HTR-8/SVneo (cell line): ENCODE measurements at regions not wholly inside any gene's neighbourhood (a gene's known extent, or its start where the extent isn't known, plus 50 kb on each side); places are given as distances from the start of the nearest gene placed in this dataset.
"Not testable (repeated sequence)": the region's sequence is repeated elsewhere in the genome, so short reads cannot be mapped to it uniquely, and the experiment has no call there.

ENCODE experiments used
- DNase-seq: peaks from one replicate; pipeline ENCODE4 v3.0.0; 2011; ENCODE audit warnings: low spot score, mixed read lengths; ENCODE audit not compliant: insufficient read length
- FAIRE-seq: peaks from 2 replicates; lab custom pipeline; 2011; peaks lifted over from hg19 to GRCh38; lab: Jason Lieb, UNC

- FAIRE-seq (no peak), DNase-seq (no peak)
Observed at GRCh38 chr4:155592179-155592937, 74.3 kb upstream of the GUCY1A1 start.

DNA sequence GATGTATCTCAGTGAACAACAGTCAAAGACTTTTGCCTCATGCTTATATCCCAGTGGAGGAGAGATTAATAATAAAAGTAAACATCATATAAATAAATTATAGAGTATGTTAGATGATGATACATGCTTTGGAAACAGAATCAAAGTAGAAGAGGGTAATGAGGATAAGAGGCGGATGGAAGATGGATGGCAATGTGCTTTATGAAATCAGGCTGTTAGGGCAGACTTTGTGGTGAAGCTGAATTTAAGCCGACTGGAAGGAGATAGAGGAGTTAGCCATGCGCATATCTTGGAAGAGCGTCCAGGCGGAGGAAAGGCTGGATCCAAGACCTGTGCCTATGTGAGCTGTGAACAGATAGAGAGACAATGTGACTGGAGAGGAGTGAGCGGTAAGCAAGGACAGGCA, 74.9 kb upstream of the GUCY1A1 start:
- FAIRE-seq: no peak
- no peak for DNase-seq

- DNase-seq: no peak
- no peak for FAIRE-seq
Observed at GRCh38 chr4:155590796-155591585, 75.7 kb upstream of the GUCY1A1 start.

GRCh38 chr4:155588437-155588836, 78.2 kb upstream of the GUCY1A1 start:
- DNase-seq (no peak), FAIRE-seq (no peak)

GRCh38 chr4:155587766-155588165, 78.9 kb upstream of the GUCY1A1 start:
- no peak for FAIRE-seq
- DNase-seq: no peak

DNA sequence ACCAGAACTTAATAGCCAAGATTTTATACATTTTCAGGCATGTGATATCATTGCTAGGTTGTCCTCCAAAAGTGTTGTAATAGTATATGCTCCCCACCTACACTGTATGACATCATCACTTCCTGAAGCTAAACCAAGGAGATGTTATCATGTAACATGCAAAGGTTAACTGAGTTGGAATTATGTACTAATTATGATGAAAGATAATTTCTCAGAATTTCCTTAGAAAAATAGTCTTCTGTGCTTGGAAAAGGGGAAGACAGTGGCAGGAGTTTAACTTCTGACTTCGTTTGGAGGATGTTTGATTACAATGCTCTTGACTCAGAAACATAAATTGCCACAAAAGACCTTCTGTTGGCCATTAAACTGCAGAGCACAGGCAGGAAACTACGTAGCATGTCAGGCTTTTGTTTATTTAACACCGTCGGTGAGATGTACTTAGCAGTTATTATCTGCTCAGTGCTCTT, 83.6 kb upstream of the GUCY1A1 start:
- no peak for FAIRE-seq
- no peak for DNase-seq

DNA sequence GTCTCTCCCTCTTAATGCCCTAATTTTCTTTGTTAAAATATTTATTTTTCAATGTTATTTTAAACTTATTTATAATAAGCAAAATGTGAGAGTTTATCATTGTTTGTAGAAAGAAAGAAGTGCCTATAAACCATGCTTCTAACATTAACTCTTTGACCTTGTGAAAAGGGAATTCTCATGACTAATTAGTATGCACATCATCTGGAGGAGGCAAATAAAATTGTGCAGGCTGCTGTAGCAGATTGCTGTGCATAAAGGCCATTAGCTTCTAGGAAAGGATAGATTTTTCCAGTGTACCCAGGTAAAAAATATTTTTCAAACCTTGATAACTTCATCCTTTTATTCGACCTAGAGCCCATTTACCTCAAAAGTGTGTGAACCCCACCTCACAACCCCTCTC, 84.6 kb upstream of the GUCY1A1 start:
- DNase-seq: no peak
- FAIRE-seq: no peak

DNA sequence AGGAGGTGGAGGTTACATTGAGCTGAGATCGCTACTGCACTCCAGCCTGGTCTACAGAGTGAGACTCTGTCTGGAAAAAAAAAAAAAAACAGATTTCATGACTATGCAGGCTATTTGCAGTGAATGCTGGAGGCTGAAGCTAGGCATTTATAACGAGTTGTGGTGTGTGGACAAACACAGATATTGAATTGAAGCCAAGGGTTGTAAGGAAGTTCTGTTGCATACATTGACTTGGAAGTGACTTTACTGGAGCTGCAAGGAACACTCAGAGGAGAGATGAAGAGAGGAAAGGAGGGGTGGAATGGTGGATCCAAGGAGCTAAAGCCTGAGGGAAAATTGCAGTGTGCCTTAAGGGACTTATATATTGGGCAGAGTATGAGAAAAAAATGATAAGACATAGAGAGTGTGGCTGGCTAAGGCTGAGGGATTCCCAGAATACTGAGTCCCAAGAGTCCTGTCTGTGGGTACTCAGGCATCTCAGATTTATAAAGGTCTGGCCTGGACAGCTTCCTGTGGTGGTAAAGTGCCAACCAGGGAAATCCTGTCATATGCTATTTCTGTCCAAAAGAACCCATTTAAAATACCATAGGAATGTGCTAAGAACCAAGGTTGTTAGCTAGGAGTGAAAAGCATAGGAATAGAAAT, 87.8 kb upstream of the GUCY1A1 start:
- FAIRE-seq: no peak

GRCh38 chr4:155578219-155578618, 88.4 kb upstream of the GUCY1A1 start:
- DNase-seq (no peak), FAIRE-seq (no peak)

More for the DNA sequence above, 87.8 kb upstream of the GUCY1A1 start:
- DNase-seq: no peak

- not testable (repeated sequence) for DNase-seq, FAIRE-seq
Observed at GRCh38 chr4:155574329-155574728, 92.3 kb upstream of the GUCY1A1 start.

DNA sequence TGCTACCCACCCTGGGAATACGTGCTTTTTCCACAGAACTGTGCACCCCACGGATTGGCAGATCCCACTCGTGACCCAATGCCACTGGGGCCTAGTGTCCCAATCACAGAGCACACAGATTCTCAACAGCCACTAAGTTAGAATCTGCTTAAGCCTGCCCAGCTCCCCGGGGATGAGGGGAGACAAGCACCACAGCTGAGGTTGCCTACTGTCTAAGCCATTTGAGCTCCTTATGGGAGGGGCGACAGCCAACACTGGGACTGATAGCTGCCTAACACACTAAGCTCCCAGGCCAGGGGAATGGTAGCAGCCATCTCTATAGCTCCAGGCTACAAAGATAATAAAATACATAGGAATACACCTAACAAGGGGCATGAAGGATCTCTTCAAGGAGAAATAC, 93.5 kb upstream of the GUCY1A1 start:
- FAIRE-seq (no peak), DNase-seq (no peak)

DNA sequence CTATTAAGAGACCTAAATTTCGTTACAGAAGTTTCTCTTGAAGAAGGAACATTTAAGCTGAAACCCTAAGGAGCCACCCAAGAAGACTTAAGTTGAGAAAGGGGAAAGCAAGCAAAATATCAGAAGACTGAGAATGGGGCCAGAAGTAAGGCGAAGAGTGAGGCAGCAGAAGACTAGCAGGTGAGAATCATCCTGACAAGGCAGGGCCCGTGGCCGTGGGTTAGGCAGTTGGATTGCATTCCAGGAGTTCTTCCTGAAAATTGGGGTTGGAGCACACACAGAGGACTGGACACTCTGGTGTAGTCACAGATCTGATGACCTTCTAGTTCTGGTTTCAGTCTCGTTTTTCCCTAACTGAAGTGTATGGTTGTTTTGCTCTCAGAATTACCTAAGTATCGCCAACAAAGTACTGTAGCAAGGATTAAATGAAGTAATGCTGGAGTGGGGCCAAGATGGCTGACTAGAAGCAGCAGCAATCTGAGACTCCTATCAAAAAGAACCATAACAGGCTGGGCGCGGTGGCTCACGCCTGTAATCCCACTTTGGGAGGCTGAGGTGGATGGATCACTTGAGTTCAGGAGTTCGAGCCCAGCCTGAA, 94.4 kb upstream of the GUCY1A1 start:
- no peak for FAIRE-seq
- no peak for DNase-seq

- FAIRE-seq (no peak), DNase-seq (no peak)
Observed at GRCh38 chr4:155571184-155571944, 95.3 kb upstream of the GUCY1A1 start.

GRCh38 chr4:155570661-155571060, 96.0 kb upstream of the GUCY1A1 start:
- FAIRE-seq (no peak), DNase-seq (no peak)

DNA sequence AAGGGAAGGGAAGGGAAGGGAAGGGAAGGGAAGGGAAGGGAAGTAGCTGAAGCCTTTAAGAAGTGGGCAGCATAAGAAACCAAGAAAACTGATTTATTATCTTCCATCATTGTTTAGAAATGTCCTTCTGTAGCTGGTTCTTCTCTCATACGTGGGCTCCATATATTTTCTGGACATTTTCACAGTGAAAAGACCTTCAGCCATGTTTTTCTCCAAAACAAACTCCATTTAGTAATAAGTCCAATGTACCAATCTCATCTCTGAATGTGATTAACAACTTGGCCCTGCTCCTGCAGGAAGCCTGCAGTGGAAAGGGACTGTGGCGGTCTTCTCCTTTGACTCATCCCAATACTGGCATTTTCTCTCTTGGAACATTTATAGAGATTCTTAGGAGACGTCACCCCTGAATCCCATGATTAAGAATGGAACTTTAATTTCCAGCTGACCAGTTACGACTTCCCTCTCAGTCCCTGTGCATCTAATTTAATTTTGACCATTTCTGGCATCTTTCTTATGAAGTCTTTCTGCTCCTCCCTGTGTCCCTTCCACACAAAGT, 96.6 kb upstream of the GUCY1A1 start:
- FAIRE-seq (no peak), DNase-seq (no peak)

GRCh38 chr4:155569471-155569870, 97.2 kb upstream of the GUCY1A1 start:
- DNase-seq: no peak
- FAIRE-seq: no peak

- FAIRE-seq: no peak
Observed at GRCh38 chr4:155568641-155569220, 97.9 kb upstream of the GUCY1A1 start.

DNA sequence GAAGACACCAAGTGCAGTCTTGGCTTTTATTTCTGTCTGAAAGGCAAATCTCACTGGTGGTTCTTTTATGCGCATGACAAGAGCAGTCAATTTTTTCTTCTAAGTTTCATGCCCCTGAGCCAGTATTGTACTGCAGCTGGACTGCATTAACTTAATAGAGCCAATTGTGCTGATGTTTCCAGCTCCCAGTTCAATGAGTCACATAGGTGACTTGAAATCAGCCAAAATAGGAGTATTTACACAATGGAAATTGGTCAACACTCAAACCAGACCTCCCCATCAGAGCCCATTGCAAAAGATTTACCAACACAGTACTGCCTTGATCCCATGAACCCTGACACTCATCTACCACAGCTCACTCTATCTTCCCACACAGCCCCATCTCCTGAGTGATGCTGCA, 100.3 kb upstream of the GUCY1A1 start:
- no peak for FAIRE-seq
- DNase-seq: no peak

More at GRCh38 chr4:155568641-155569220, 97.9 kb upstream of the GUCY1A1 start:
- DNase-seq: no peak

DNA sequence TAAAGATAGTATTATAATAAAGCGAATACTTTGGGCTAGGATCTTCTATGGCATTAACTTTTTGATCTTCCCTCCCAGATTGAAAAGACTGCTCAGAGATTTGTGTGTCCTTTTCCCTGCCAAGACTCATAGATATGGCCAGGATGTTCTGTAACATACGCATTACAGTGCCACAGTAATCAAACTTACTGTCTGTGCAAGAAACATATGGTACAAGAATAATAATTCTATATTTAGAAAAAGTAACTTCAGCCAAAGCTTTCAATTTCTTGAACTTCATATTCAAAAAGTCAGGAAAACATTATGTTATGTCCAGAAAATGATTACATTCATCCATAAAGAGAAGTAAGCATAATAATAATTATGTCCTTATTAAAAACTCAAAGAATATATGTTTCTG, 100.9 kb upstream of the GUCY1A1 start:
- DNase-seq: no peak
- no peak for FAIRE-seq
